ENCODE measurements at regions not wholly inside any gene's neighbourhood (a gene's known extent, or its start where the extent isn't known, plus 50 kb on each side); places are given as distances from the start of the nearest gene placed in this dataset.

- TF ChIP-seq POLR2A (IDR thresholded peaks at IDR 0.05; ENCODE audit: low read length), result no peak
- no peak for TF ChIP-seq GATA1 (IDR thresholded peaks at IDR 0.05; ENCODE audit: low read depth, low read length)
Measured at GRCh38 chr13:87536899-87537298, 134.3 kb upstream of the SLITRK5 start.

Data from erythroblast (primary cell).